Stimulated activated CD4-positive, alpha-beta T cell treated with anti-CD3 and anti-CD28 coated beads, Interleukin-1b, Interleukin-23, amount 100 ng/mL, for 48 hours (primary cell): ENCODE measurements at regions not wholly inside any gene's neighbourhood (a gene's known extent, or its start where the extent isn't known, plus 50 kb on each side); places are given as distances from the start of the nearest gene placed in this dataset.
"Not testable (repeated sequence)": the region's sequence is repeated elsewhere in the genome, so short reads cannot be mapped to it uniquely, and the experiment has no call there.

Experiments used
- DNase-seq: peaks from one replicate; pipeline ENCODE4 v3.0.0-alpha.2; 2020

DNA sequence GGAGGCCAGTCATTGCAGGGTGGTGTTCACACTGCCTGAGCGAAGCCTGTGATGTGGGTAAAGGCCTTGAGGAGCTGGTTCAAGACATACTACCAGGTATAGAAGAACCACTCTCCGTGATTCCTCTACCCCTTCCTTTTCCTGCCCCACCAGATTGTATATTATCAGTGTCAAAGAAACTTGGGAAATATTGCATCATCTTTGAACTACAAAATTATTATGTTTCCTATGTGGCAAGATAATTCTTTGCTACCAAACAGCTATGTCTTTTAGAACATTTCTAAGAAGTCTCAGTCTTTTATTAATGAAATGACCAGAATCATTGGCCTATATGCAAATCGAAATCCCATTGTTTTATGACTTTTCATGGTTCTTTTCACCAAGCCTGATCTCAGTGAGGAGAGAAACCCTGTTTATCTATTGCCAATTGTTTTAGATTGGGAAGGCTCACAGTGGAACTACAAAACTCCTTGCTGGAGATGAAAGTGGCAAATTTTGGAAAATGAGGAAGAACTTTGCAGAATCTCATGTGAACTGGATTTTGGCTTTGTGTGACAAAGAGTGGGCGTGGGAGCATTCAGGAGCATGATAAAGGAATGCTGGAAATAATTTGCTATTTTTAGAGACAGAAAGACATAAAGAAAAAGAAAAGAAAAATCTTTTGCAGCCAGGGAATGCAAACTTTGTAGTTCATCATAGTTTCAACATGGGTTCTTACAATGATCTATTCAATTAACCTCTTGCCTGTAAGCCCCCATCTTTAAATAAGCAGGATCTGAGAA is 286.9 kb downstream of the INSIG2 start:
- DNase-seq: no peak

DNA sequence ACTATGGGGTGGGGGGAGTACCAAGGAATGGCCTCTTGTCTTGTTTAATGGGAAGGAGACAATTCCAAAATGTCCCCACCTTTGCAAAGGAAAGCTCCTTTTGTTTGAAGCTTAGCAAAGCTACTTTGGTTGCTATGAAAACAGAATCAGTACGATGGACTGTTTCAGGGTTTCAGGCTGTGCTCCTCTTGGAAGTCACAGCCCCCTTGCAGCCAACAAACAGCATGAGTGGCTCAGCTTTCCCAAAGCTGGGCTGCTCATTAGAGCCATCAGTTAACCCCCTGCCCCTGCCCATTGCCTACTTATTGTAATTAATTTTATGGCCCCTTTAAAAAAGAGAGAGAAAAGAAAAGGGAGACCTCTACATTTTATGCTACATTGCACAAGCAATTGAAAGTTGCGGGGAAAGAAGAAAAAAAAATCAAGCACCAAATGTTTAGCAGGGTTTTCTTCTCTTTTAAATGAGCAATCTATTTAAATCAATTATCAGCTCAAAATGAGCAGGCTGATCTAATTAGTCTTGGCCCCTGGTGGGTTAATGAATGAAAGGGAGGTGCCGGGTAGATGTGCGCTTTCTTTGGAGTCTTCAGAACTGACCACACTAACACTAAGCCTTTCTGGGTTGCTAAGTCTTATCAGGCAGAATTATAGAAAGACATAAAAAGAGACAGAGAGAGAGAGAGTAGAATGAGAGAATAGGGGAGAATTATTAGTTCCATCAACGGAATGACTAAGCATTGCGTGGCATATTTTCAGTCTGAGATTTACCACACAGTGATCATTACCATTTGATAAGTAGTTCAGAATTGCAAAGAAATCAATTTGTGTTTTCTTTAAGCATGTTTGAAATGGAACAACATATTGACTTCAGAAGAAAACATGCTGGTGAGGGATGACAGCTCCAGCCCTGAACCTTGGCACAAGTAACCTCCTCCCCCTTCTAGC is 284.9 kb downstream of the INSIG2 start:
- DNase-seq: no peak

DNA sequence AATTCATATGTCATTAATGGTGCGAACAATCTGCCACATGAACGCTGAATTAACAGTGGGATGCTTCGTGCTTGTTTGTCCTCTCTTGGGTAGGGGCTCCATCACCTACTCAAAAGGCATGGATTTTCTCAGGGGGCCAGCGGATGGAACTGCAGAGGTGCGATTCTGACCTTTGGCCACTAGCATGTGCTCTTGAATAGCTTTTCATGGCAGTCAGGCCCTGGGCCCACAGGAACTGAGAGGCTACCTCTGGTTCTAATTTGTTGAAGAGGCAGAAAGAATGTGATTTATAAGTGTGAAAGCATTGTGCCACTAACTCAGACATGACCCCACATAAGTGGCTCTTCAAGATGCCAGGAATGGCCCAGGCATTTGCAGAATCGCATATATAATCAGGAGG is 283.2 kb downstream of the INSIG2 start:
- peak; percentile 3 for DNase-seq

DNA sequence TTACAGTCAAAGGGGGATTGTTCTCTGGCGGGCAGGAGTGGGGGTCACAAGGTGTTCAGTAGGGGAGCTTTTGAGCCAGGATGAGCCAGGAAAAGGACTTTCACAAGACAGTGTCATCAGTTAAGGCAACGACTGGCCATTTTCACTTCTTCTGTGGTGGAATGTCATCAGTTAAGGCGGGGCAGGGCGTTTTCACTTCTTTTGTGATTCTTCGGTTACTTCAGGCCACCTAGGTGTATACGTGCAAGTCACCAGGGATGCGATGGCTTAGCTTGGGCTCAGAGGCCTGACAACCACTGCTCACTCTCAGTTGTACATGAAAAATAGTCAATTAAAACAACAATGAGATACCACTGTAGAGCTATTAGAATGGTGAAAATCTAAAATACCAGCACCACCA is 281.2 kb downstream of the INSIG2 start:
- not testable (repeated sequence) for DNase-seq

DNA sequence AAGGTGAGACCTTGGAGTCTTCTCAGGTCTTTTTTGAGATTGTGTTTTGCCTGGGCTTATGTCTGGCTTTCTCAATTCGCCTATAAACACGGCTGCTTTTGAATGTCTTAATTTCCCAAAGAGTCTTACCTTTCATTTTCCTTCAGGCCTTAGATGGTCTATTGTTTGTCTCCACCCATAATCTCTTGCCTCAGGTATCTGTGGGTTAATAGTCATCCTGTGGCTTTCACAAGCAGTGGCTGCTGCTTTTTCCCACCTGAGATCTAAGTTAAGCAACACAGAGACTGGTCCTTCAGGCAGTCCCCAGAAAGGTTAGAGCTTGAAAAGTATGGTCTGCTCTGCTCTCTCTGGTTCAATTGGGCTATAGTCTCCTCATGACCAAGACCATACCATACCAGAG is 275.3 kb downstream of the INSIG2 start:
- no peak for DNase-seq

DNA sequence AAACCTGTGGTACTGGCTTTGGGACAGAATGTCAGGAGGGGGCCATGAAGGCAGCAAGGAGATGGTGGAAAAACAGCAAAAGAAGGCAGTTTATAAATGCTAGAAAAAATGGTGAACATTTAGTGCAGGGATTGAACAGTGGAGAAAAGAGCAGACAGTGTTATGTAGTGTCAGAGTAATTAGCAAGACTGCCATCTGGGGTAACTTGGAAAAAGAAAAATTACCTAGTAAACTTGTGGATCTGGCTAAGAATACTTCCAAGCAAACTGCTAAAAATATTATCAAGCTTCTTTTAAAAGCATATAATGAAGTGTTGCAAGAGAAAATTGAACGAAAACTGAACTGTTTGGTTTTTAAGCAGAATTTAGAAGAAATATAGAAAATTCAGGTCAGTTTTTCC is 267.8 kb downstream of the INSIG2 start:
- DNase-seq: no peak

DNA sequence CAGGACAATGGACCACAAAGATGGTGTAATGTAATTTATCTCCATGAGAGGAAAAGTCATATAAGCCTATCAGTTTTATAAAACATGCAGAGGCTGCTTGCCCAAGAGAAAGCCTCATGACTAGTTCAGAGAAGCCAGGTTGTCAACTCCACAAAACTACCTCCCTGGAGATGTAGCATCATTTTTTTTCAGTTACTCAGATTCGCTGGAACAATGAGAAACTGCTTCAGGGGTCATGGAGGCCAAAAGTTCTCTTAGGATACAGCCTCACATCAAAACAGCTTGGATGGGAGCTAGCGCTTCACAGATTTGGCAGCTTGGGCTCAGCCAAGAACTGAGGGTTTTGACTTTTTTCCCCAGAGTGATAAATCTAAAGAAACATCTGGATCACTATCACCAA is 263.5 kb downstream of the INSIG2 start:
- DNase-seq: no peak

DNA sequence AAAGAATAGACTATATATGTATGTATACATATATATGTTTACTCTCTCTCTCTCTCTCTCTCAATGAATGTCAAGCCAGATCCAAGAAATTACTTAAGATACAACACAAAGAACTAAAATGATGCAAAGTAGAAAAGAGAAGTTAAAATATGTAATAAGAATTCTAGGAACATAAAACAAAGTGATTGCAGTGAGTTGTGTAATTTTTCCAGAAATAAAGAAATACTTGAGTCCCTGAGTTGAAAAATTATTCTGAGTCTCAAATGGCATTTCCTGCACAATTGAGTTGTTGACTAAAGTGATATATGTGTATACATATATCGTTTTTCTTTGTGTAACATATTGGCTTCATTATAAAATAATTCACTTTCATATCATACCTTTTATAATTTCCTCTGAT is 262.4 kb downstream of the INSIG2 start:
- DNase-seq: no peak

DNA sequence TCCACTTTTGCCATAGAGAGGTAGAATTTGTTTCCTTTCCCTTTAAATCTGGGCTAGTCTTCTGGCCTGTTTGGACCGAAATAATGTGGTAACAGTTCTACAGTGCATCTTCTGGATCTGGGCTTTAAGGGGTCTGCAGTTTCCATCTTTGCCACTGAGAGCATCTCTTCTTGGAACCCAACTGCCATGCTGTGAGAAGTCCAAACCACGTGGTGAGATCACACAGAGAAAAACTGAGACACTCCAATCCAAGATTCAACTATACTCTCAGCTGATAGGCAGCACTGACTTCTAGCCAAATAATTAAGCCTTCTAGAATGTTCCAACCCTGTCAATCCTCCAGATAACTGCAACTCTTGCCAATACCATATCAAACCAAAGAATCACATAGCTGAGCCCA is 261.1 kb downstream of the INSIG2 start:
- no peak for DNase-seq

DNA sequence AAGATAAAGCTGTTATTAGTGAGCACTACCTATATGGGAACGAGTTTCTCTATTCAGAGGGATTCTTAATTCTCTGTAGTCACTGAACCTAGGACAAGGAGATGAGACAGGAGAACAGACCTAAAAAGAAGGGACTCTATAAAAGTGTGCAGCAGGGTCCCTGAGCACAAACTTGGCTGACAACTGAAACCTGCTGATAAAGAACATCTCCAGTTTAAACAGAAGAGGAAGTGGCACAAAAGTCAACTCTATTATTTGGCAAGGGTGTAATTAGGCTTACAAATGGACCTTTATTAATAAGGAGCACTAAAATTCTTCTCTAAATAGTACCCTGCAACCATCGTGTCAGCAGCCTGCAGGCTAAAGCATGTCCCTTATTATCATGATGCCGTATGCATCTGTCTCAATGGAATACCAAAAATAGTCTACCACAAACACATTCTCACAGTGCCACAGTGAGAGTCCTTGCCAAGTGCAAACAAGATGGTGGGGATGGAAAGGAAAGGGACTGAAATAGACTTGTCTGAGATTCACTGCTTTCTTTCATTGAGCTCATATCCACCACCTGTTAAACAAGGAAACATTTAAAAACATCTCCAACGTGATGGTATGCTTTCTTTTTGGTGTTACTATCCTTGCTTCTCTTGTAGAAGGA is 260.2 kb downstream of the INSIG2 start:
- DNase-seq: no peak

DNA sequence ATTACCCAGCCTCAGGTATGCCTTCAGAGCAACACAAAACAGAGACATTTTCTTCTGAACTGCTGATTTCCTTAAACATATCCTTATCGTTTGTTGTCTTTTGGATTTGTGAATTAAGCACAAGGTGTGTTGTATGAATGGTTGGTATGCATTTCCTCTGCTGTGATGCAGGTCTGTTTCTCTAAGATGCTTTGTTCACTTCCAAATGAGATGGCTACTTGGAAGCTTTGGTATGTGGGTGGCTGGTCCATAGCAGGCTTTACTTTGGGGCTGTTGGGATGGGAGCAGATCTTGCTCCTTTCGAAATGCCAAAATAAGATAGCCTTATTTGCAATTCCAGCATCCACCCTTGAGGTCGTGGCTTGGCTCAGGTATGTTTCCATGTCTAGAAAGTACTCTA is 257.2 kb downstream of the INSIG2 start:
- DNase-seq: no peak

DNA sequence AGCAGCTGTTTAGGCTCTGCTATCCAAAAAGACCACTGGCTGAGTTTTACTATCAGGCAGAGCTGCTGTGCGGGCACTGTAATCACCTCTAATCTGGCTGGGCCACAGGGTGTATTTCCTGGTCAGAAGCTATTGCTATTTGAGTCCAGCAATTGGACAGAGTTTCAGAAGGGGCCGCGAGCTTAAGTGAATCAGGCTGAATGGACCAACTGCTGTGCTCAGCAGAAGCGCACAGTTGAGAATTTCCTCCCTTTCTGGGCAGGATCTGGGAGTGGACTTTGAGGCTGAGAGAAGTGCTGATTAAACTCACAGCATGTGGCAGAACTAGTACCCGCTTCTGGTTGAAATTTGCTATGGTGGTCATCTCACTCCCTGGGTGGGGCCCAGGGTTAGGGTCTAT is 251.8 kb downstream of the INSIG2 start:
- no peak for DNase-seq

DNA sequence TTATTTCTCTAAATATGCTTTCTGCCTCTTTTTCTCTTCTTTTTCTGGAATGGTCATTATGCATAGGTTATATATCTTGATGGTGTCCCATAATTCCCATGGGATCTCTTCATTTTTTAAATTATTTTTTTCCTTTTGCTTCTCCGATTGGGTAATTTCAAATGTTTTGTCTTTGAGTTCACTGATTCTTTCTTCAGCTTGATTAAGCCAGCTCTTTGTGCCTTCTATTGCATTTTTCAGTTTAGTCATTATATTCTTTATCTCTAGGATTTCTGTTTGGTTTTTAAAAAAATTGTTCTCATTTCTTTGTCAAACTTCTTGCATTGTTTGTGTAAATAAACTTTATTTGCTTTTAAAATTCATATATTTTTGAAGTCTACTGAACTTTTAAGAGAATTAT is 251.1 kb downstream of the INSIG2 start:
- no peak for DNase-seq

DNA sequence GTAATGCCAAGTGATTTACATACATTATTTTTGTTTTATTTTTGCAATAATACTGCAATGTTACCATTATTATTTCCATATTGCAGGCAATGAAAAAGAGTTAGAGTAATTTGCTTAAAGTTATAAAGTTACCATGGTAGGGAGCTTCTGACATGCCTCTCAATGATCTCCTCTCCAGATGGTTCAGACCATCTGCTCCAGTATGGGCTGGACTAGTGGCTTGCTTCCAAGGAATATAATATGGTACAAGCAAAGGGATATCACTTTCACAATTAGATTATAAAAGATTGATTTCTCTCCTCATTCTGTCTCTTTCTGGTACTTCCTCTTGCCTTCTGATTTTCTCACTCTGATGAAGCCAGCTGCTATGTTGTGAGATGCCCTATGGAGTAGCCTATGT is 245.4 kb downstream of the INSIG2 start:
- DNase-seq: no peak

DNA sequence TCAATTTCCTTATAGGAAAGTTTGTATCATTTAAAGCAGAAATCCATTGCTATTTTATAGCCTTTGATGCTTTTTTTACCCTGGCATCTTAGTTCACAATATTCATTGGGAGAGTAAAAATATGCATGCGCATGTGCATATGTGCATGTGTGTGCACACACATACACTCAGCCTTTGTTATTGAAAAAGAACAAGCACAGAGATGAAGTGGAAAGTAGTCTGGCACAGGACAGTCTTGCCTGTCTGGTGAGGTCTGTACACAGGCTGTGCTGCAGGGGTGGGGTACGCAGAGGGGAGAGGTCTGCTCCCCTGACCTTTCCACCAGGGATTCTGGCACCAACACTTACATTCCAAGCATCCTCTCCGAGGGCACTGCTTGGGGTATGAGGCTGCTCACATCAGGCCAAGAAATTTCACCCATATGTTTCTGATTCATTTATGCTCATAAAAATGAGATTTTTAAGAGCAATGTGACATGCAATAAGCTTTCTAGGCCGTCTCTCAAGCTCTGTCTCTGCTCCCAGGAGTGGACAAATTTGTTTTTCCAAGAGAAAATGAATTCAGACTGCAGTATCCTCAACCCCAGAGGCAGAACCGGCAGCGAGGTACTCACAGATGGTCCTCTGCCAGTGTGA is 237.2 kb downstream of the INSIG2 start:
- DNase-seq: no peak

DNA sequence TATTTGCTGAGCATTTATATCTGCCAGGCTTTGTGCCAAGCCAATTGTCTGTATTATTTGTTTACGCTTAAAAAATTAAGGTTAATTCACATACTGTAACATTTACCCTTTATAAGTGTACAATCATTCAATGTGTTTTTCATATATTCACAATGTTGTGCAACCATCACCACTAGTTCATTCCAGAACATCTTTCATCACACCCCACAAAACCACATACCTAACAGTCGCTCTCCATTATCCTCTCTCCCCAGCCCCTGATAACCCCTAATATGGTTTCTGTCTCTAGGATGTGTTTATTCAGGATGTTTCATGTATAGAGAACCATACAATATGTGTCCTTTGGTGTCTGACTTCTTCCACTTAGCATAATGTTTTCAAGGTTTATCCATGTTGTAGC is 234.1 kb downstream of the INSIG2 start:
- DNase-seq: no peak

DNA sequence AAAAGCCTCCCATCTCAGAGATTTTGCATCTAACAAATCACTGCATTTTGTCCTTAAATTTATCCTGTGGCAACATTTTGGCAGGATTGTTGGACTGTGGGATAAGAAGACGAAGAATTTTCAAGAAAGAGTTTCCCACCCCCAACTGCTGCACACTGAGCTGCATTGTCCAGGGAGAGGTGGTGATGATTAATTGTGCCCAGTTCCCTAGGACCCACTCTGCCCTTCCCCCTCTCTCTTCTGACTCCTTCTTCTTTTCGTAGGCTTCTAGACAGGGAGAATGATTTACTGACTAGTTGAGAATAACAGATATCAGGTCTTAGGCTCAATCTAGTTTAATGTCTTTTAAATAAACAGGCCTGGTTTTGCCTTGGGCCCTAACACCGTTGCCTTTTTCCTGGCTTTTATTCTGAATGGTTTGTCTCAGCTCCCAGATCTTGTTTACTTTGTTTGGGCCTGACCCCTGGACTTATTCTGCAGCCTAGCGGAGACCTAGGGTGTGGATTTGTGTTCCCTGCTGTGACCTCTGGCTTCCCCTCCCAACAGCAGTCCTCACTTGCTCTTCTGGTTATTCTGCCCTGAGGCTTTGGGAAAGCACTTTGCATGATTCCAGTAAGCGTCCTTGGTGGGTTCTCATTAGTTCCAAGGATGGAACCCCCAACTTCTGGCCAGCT is 233.3 kb downstream of the INSIG2 start:
- no peak for DNase-seq

DNA sequence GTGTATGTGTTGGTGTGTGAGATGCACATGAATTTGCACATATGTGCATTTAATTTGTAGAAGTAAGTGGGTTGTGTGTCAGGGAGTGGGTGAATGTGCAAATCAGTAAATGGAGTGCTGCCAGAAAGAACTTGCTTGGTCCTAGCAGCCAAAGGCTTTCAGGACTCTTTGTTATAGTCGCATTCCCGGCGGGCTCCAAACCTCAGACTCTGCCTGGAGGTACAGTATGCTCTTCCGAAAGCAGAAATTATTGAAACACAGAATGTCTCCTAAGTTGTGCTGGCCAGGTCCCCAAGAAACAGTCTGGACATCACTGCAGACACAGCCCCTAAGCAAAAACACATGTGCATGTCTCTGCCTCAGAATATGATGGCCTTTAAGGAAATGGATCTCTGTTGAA is 232.4 kb downstream of the INSIG2 start:
- no peak for DNase-seq

DNA sequence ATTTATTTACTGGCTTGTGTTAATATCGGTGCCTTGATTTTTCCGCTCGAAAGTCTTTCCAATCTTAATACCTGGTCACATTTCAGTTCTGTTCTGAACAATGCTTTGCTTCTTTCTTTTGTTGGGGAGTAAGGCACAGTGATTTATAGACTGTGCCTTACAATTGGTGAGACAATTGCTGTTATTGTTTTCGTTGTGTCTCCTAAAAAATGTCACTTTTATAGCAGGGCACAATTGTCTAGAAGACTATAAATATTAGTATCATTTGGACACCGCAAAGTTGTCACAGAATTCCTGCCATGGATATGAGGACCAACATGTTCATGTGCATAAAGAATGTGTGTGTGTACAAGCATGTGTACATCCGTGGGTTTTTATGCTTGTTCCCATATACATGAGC is 231.9 kb downstream of the INSIG2 start:
- DNase-seq: no peak

DNA sequence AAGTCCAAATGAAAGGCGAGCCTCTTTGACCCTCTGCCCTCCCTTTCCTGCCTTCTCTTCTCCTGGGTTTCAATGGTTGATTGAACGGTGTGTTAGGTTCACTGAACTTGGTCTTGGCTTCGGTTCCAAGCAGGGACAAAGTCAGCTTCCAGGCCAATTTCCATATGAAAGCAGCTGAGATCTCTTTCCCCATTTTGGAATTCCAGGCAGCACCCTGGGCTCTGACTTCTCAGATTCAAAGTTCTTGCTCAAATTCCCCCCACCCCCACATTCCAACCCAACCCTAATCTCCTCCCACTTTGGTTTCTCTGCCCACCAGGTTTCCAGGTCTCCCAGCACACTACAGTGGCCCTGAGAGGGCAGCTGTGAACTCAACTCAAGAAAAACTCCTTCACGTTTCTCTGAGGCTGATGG is 231.0 kb downstream of the INSIG2 start:
- no peak for DNase-seq

DNA sequence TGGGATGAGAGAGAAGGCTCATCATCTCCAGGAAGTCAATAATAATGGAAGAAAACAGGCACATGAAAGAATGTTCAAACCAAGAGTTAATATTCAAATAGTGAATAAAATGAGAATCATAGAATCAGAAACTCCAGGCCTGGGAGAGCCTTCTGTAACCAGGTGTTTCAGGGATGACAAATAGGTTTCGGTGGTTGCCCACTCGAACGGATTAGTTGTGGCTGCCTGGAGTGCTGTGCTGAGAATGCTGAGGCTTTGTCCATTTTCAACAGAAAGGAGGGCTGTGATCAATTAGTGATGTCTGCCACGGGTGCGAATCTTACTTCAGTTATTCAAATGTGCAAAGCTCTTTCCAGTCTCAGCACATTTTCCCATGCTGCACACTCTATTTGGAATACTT is 227.3 kb downstream of the INSIG2 start:
- DNase-seq: no peak

DNA sequence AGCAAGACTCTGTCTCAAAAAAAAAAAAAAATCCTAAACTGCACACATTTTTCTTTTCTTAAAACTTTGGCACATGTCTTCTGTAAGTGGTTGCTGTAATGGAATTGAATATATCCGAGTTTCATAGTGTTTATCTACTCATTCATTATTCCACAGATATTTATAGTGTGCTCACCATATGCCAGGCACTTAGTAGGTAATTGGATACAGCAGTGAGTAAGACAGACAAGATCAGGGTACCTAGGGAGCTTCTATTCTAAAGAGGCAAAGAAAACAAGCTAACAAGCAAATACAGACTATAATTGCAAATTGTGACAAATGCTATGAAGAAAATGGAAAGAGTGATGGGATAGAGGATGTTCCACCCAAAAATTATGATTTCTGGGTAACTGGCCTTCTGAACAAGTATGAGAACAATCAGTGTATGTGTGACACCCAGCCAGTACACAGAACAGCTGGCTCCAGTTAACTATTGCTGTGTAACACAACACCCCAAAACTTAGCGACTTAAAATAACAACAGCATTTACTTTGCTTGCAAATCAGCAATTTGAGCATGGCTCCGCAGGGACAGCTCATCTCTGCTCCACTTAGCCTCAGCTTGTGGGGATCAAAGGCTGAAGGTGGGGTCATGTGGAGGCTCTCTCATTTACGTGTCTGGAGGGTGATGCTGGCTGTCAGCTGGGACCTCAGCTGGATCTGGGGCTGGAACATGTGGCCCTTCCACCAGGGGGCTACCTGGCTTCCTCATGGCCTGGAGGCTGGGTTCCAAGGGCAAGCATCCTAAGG is 224.9 kb downstream of the INSIG2 start:
- no peak for DNase-seq
